ENCODE measurements at regions not wholly inside any gene's neighbourhood (a gene's known extent, or its start where the extent isn't known, plus 50 kb on each side); places are given as distances from the start of the nearest gene placed in this dataset.

DNA sequence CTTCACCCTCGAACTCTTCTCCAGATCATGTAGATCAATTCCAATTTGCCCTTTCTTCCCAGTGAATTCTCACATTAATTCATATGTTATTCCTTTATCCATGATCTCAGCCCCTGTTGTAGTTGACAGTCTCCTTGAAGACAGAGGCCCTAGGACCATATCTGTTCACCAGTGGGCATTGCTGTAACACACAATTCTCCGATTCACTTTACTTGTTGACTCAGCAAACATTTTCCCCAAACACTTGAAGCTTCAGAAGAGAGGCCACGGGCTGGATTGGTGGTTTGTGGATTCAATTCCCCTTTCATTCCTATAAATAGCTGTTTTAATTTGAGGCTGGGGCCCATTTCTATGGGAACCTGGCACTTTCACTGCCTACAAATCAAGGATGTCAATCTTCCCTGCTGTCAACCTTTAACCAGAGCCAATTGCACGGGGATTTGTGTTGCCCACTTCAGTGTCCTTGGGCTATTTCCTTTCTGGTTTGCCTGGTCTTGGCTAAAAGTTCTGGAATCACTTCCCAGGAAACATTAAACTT is 393.0 kb upstream of the KIRREL3 start:
- TF ChIP-seq, protein P1, sequence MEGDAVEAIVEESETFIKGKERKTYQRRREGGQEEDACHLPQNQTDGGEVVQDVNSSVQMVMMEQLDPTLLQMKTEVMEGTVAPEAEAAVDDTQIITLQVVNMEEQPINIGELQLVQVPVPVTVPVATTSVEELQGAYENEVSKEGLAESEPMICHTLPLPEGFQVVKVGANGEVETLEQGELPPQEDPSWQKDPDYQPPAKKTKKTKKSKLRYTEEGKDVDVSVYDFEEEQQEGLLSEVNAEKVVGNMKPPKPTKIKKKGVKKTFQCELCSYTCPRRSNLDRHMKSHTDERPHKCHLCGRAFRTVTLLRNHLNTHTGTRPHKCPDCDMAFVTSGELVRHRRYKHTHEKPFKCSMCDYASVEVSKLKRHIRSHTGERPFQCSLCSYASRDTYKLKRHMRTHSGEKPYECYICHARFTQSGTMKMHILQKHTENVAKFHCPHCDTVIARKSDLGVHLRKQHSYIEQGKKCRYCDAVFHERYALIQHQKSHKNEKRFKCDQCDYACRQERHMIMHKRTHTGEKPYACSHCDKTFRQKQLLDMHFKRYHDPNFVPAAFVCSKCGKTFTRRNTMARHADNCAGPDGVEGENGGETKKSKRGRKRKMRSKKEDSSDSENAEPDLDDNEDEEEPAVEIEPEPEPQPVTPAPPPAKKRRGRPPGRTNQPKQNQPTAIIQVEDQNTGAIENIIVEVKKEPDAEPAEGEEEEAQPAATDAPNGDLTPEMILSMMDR (IDR thresholded peaks at IDR 0.05), result no peak
- no peak for TF ChIP-seq POLR2A (IDR thresholded peaks at IDR 0.05)

Data from uterus (tissue), 2 donors.